HG03045 (cell line): ENCODE measurements at regions not wholly inside any gene's neighbourhood (a gene's known extent, or its start where the extent isn't known, plus 50 kb on each side); places are given as distances from the start of the nearest gene placed in this dataset.

Source experiments
- ATAC-seq: cut with Tn5 transposase; IDR thresholded peaks from one replicate; pipeline ENCODE4 v1.9.1; 2021; ENCODE audit warnings: mild to moderate bottlenecking, moderate library complexity; ENCODE audit not compliant: unreplicated experiment

DNA sequence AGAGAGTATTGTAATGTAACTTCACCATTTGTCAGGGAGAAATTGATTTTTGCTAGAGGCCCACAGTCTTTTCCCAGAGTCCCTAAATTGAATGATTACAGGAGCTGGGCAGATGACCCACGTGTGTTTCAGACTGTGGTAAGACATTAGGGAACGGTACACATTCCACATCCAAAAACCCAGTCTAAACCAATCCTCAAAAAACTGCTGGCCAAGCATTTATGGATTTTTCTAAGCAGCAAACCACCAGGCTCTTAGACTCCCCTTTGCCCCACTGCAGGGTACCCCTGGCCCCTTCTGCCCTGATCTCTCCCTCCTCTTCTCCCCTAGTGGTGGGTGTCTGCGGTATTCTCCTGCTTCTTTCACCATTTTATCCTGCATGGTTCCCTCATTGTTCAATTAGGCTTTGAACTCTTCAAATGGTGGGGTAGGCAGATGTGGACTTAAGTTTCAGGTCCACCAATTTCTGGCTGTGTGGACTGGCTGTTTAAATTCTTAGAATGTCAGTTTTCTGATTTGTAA is 135.5 kb upstream of the SORCS3 start:
- no peak for ATAC-seq

DNA sequence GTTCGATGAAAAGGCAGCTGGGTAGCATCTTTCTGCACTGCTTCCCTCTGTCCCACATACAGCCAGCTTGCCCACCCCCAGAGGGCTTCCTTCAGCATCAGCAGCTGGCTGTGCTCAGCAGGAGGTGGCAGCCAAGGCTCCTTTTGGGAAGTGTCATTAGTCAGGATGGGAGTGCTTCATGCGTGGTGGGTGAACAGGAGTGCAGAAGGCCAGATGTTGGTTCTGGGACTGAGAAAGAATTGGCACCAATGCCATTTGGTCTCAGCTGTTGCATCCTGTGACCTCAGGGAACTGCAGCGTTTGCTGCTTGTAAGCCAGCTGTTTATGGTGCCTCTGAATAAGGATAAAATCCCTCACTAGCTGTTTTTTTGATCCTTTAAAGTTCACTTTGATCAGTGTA is 131.1 kb upstream of the SORCS3 start:
- no peak for ATAC-seq

DNA sequence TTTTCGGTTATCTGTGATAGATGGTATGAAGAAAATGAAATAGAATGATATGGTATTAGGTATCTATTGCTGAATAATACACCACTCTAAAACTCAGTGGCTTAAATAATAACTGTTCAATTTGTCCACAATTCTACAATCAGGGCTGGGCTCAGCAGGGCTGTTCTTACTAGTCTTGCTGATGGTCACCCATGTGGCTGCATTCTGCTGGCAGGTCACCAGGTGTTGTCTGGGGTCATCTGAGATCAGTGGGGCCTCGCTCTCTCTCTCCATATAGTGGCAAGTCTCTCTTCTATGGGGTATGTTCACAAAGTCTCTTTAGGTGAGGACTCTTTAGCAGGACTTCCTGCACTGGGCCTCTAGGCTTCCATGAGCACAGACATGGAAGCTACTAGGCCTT is 130.4 kb upstream of the SORCS3 start:
- ATAC-seq: no peak

DNA sequence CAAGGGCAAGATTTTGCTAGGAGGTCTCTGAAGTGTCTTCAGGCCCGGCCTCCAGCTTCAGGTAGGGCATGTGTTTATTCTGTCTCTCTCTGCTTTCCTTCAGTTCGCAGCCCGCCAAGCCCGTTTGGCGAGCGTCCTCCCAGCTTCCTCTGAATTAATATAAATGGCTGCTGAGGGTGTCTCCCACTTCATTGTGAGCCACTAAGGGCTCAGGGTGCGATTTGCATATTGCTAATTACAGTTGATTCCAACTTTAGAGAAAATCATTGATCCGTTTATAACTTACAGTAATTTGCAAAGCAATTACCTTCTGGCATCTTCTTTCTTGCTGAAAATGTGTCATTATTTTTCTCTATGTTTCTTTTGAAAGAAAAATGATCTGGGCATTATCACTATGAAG is 128.3 kb upstream of the SORCS3 start:
- no peak for ATAC-seq

DNA sequence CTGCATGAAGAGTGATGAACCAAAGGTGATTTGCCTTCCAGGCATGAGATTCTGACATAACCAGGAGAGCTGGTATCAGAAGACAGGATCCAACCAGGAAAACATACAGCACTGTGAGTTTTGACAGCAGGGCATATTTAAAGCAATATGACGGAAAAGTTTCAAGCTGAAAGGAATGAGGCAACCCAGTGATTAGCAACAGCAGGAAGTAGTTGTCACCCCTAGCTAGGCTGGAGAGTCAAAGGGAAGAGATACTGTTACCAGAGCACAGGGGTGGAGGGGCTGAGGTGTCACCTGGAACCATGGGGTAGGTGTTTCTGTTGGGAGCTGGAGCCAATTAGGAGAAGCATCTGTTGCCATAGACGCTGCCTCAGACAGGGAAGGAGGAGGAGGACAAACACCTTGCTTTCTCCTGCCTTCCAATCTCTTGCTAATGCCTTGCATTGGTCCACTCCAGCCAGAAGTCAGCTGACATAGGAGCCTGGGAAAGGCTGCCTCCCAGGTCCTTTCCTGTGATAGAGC is 125.4 kb upstream of the SORCS3 start:
- no peak for ATAC-seq

DNA sequence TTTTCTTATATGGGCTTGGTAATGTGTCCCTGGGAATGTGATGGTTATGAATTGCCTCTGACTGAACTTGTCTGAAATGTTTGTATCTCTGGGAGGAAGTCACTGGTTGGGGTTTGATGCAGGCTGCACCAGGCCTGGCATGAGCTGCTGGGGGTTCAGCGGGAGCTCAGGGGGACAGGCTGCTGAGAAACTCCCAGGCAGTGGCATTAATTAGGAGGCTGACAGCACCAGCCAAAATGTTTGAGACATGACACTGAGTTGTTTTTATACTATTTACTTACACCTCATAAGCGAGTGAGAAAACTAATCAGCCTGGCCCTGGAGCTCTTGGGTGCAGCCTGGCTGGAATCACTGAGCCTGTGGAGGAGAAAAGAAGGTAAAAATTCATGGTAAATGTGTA is 124.1 kb upstream of the SORCS3 start:
- ATAC-seq: no peak

DNA sequence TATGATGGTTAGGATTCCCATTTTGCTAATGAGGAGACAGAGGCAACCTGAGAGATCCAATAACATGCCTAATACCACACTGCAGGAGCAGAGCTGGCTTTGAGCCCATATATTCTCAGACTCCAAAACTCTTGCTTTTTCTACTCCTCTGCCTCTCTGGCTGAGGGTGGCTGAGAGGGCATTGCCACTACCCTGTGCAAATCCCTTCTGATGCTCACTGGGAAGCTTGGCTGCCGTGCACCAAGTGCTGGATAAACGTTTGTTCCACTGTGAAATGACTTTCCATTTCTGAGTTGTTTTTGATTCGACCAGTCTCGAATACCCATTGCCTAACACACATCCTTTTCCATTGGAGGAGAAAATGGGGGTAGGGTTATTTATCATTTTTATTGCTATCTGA is 123.1 kb upstream of the SORCS3 start:
- ATAC-seq: no peak

DNA sequence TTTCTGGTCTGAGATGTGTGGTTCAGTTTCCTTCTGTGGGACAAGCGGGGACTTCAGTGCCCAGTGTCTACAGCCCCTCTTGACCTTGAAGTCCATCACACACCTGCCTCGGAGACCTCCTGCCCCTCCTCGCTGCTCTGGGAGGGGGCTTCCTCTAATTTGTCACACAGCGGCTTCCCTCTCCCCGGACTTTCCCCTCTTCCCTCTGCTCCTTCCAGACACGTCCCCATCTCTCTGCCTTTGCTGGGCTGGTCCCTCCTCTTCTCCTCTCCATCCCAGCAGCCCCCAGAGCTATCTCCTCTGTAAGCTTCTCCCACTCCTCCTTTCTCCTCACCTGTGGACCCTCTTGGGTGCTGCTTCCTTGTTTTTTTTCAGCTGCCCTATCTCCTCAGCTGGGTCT is 122.2 kb upstream of the SORCS3 start:
- no peak for ATAC-seq

DNA sequence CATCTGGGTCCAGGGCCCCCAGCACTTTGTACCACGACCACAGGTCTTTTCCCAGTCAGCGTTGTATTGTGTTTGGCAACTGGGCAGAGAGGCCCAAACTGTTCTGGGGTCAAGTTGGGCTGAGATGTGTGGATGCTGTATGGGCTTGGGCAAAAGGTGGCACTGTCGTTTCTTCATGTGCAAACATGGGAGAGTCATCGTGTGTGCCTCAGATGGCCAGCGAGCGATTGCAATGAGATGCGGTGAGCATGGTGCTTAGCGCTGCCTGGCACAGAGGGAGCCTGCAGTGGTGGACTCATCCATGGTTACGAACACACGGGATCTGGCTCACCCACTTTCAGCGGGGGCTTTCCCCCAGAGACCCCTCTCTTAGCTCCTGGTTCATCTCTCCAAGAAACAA is 120.4 kb upstream of the SORCS3 start:
- no peak for ATAC-seq

DNA sequence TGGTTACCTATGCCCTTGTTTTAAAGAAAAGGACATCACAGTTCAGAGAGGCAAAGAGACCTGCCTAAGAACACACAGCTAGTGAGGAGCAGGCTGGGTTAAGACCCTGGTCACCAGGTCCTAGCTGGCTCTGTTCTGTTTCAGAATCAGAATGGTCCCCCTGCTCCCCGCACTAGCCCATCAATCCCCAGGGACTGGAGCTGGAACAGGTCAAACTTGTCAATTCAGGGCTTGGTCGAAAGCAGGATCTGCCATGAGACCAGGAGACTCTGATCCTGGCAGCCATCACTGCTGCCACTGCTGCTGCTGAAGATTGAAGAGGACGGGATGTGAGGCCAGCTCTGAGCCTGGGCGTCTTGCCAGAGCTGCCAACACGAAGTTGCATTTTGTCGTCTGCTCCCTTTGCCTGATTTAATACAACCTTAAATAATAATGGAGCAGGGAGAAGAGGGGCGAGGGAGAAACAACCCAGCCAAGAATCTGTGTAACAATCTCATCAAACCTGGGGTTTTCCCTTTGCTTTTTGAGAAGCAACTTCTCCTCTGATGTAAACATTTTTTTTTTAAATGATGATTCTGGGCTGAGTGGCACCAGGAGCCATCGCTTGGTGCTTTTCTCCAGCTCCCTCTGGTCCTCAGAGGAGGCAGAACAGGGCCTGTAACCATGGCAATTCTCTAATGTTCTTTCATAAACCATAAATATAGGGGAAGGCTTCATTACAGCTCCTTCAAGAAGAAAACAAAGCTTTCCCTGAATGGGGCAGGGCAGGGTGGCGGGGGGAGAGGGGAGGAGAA is 119.0 kb upstream of the SORCS3 start:
- no peak for ATAC-seq

DNA sequence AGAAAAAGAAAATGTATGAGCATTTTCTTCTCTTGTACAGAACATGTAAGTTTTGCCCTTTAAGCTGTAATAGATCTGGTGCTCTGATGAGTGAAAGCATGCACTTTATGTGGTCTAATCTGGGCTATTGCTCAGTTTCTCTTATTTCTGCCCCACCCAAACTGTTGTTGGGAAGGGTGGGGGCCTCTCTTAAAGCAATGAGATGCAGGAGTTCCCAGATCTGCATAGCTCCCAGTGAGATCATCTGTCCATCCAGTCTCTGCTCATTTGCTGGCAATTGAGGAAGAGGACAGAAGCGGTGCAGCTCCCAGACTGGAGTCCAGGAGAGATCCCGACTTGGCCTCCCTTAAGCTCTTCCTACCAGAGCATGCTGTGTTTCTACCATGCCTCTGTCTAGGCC is 114.9 kb upstream of the SORCS3 start:
- no peak for ATAC-seq

DNA sequence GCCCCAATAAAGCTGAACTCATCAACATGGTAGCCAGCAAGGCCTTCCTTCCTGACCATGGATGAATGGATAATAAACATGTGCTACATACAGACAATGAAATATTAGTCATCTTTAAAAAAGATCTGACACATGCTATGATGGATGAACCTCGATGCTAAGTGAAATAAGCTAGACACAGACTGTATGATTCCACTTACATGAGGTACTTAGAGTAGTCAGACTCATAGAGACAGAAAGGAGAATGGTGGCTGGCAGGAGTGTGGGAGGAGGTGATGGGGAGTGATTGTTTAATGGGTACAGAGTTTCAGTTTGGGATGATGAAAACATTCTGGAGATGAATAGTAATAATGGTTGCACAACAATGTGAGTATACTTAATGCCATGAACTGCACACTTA is 114.1 kb upstream of the SORCS3 start:
- ATAC-seq: no peak

DNA sequence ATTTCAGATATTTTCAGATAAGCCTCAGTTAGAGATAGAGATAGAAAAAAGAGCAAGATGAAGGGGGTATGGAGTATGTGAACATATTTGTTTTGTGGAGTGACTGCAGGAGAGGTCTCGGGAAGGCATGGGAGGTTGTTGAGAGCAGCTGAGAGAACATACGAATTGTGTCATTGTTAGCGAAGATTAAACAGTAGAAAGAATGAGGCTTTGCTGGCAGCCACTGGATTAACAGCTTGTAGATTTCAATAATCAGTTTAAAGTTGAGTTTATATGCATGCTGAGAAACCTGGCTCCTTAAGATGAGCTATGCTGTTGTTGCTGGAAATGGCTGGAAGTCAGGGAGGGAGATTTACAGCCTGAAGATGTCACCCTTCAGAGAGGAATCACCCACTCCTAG is 100.9 kb upstream of the SORCS3 start:
- ATAC-seq: no peak

DNA sequence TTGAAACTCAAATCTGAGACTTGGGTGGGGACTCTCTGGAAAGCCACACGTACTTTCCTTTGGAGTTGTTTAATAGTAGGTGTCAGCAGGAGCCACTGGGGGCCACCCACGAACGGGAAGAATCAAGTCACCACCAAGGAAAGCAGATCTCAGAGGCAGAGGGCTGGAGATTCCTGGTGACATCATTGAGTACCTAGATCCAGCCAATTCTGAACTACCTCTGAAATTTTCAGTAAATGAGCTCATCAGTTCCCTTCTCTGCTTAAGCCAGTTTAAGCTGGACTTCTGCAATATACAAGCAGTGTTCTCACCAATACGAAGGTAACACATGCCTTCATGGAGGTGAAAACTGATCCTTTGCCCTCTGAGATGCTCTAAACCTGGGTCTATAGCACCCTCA is 99.3 kb upstream of the SORCS3 start:
- ATAC-seq: no peak

DNA sequence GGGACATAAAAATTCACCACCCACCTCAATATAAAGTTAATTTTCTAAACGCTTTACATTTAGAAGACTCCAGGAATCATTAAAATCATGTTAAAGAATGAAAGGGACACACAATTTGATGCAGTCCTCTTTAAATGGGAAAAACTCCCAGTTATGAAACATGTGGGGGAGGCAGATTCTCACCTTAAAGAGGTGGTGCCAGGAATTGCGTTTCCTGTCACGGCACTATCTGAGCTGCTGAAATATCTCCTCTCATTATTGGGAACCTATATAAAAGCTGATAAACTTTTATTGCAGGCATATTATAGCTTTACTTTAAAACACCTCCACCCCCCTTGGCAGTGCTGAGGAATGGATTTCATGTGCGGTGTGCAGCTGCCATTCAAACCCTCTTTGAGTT is 94.8 kb upstream of the SORCS3 start:
- no peak for ATAC-seq

DNA sequence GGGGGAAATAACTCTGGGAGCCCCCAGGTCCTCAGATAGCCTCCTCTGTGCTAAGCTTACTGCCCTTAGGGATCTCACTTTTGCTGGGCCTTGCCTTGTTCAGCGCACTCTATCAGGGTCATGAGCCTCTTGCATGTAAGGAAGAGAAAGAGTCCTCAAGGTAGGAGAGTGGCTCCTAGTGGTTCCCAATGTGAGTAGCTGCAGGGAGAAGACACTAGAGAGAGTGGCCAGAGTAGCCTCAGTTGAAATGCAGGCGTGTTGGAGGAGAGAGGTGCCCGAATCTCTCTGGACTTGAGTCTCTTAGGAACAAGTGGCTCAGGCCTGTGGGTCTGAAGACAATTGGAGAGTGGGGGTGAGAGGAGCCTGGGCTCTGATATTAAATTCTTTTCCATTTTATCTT is 94.3 kb upstream of the SORCS3 start:
- ATAC-seq: no peak

DNA sequence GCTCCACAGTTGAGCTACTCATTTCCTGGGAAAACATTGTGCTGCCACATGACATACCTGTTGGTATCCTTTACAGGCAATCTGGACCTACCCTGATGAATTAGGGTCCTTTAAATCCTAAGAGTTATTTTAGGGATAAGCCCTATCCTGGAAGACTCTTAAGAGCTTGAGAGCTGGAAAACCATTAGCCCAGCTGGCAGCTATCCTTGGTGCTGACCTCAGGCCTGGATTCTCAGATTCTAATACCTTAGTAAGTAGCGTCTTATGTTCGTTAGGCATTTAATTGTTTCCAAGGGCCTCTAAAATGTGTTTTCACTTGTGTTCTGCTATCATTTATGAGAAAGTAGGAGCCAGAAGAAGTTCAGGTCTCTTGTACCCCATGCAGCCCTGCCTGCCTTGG is 93.0 kb upstream of the SORCS3 start:
- no peak for ATAC-seq

DNA sequence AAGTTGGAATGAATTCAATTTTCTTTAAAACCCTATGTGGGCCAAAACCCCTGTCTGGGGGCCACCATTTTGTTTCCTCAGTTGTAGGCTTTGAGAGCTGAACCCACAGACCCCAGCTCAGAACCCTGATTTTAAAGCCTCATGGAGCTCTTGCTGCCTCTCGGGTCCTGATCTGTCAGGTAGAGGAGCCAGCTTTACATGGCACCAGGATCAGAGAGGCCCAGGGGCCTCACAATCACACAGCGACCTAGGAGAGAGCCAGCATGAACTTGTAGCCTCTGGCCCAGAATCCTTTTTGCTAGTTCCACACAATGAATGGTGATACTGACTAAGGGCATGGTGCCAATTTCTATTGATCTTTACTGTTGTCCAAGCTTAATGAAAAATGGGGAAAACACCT is 84.3 kb upstream of the SORCS3 start:
- no peak for ATAC-seq

DNA sequence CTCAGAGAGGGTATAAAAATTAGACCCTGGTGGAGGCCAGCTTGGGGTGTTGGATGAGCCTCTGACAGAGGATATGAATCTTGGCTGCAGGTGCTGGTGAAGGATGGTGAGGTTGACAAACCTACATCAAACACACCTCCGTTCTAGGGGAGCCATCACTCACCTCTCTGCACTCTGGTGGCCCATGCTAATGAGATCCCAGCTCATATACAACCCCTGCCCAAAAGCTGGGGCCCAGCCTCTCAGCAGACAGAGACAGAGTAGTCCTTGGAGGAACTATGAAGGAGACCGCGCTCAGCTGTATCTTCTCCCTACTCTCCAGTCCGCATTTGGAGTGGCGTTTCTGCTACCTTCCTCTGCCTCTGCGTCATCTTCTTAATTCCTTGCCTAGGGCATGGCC is 83.1 kb upstream of the SORCS3 start:
- no peak for ATAC-seq

DNA sequence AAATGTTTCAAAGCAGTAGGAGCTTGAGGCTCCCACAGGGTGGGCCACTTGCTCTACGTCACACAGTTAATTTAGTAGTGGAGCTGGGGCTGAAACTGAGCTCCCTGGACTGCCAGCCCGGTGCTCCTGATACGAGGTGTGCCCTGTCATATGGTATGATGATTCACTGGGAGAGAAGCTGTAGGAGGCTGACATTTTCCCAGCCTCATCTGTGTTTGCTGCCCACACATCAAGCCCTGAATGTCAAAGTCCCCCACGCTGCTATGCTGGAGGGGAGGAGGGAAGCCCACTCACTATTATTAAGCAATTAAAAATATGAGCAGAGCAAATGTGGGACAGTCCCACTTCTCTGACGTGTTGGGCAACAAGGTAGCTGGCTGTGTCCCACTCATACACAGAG is 81.2 kb upstream of the SORCS3 start:
- ATAC-seq: no peak

DNA sequence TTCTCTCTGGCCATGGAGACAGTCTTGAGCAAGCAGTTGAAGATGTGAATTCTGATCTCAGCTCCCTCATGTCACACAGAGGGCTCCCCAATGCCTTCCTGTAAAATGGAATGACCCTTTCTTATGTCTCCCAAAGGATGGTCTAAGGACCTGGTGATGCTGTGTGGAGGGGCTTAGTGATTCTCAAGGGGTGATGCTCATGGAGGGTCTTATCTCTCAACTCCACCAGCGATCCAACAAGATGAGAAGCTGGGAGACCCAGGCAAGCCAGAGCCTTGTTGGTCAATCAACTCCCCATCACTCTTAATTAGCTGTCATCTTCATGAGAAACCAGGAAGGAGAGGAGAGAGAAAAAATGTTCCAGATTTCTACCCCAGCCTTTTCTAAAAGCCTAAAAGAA is 78.0 kb upstream of the SORCS3 start:
- no peak for ATAC-seq

DNA sequence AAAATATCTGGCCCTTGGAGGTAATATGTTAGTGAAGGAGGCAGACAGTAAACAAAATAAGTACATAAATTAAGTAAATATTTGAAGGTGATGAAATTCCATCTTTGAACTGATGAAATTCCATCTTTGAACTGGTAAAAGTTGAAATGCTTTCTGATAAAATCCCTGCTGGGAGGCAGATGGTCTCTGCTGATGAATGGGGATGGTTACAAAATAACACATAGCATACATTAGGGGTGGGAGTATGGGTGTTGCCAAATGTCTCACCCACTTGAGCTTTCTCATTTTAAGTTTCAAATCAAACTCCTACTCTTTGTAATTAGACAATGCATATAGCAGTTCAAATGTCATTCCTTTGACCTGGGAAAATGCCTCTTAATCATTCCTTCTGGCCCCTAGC is 77.5 kb upstream of the SORCS3 start:
- no peak for ATAC-seq

DNA sequence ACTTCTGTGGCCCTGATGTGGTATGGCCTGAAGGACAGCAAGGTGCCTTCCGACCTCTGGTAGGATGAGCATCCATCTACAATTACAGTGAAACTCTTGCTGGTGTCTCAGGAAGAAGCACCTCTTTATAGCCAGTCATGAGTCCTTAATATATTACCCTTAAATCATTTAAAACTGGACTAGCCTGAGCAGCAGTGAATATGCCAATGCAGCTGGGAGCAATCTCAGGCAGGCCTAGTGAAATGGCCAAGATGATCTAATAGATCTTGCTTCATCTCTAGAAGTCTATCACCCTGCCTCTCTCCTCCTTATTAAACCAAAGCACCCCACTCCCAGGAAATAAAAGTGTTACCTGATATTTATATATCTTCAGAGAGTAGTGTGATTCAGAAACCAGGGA is 66.7 kb upstream of the SORCS3 start:
- ATAC-seq: no peak
